ENCODE measurements at regions not wholly inside any gene's neighbourhood (a gene's known extent, or its start where the extent isn't known, plus 50 kb on each side); places are given as distances from the start of the nearest gene placed in this dataset.

DNA sequence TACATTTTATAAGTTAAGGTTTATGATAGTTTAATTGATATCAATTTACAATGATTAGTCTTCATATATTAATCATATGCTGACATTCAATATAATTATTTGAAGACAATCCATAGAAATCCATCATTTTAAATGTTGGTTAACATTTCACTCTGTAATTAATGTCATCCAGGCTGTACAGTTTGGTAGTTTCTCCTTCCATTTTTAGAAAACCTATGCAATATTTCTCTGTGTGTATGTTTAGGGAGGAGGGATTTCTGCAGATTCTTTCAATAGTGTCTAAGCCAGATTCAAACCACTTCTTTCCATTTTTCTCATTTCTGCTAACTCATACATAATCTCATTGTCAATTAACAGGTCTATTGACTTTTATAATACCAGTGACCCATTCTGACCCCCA, 1159.0 kb upstream of the ATXN8OS start:
- TF ChIP-seq, protein P1, sequence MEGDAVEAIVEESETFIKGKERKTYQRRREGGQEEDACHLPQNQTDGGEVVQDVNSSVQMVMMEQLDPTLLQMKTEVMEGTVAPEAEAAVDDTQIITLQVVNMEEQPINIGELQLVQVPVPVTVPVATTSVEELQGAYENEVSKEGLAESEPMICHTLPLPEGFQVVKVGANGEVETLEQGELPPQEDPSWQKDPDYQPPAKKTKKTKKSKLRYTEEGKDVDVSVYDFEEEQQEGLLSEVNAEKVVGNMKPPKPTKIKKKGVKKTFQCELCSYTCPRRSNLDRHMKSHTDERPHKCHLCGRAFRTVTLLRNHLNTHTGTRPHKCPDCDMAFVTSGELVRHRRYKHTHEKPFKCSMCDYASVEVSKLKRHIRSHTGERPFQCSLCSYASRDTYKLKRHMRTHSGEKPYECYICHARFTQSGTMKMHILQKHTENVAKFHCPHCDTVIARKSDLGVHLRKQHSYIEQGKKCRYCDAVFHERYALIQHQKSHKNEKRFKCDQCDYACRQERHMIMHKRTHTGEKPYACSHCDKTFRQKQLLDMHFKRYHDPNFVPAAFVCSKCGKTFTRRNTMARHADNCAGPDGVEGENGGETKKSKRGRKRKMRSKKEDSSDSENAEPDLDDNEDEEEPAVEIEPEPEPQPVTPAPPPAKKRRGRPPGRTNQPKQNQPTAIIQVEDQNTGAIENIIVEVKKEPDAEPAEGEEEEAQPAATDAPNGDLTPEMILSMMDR (conservative IDR thresholded peaks at IDR 0.05; ENCODE audit: low read depth, low read length), result no peak
- no peak for TF ChIP-seq EZH2 (IDR thresholded peaks at IDR 0.05; ENCODE audit: borderline replicate concordance, low read depth, low read length, poor library complexity, severe bottlenecking)

Measured in A673 (cell line).